ENCODE measurements at regions not wholly inside any gene's neighbourhood (a gene's known extent, or its start where the extent isn't known, plus 50 kb on each side); places are given as distances from the start of the nearest gene placed in this dataset.
"Not testable (repeated sequence)": the region's sequence is repeated elsewhere in the genome, so short reads cannot be mapped to it uniquely, and the experiment has no call there.

GRCh38 chr4:125547836-125548235 lies 233.1 kb downstream of the FAT4 start:
- Histone ChIP-seq H3K9me3 (ENCODE audit: control insufficient read depth, insufficient read depth, low read length) (no peaks in the 10 kb centered on the region), H3K36me3 (ENCODE audit: control insufficient read depth, insufficient read depth, low read length) (no peaks in the 10 kb centered on the region), H3K4me1 (ENCODE audit: control insufficient read depth, insufficient read depth, low read length) (no peaks in the 10 kb centered on the region), H3K9ac (ENCODE audit: low read depth, low read length) (no peak overlapping the region), H3K4me3 (ENCODE audit: low read depth, low read length) (no peak overlapping the region), H3K27me3 (ENCODE audit: control insufficient read depth, insufficient read depth, low read length) (no peaks in the 10 kb centered on the region)

GRCh38 chr4:125550769-125551168 lies 236.0 kb downstream of the FAT4 start:
- H3K27me3 ChIP-seq (ENCODE audit: control insufficient read depth, insufficient read depth, low read length) = no peaks in the 10 kb centered on the region
- H3K9me3 ChIP-seq (ENCODE audit: control insufficient read depth, insufficient read depth, low read length) = no peaks in the 10 kb centered on the region
- H3K4me3 ChIP-seq (ENCODE audit: low read depth, low read length) = no peak overlapping the region

DNA sequence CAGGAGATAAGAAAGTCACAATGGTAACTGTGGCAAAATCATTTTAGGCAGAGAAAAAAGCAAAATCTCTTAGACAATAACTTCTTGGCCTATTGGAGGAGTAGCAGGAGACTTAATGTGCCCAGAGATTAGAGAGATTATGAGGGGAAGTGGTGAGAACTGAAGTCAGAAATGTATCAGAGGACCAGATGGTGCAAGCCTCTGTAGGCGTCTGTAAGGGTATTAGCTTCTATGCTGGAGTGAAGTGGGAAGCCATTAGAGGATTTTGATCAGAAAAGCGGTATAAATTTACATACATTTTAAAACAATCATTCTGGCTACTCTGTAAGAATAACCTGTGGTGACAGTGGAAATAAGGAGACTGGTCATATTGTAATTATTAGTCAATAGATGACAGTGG lies 236.7 kb downstream of the FAT4 start:
- Histone ChIP-seq H3K27me3 (ENCODE audit: control insufficient read depth, insufficient read depth, low read length) (no peaks in the 10 kb centered on the region), H3K4me1 (ENCODE audit: control insufficient read depth, insufficient read depth, low read length) (no peaks in the 10 kb centered on the region), H3K4me3 (ENCODE audit: low read depth, low read length) (no peak overlapping the region), H3K36me3 (ENCODE audit: control insufficient read depth, insufficient read depth, low read length) (no peaks in the 10 kb centered on the region), H3K9me3 (ENCODE audit: control insufficient read depth, insufficient read depth, low read length) (no peaks in the 10 kb centered on the region), H3K9ac (ENCODE audit: low read depth, low read length) (no peak overlapping the region)

More at GRCh38 chr4:125550769-125551168, 236.0 kb downstream of the FAT4 start:
- Histone ChIP-seq H3K36me3 (ENCODE audit: control insufficient read depth, insufficient read depth, low read length) (no peaks in the 10 kb centered on the region), H3K9ac (ENCODE audit: low read depth, low read length) (no peak overlapping the region), H3K4me1 (ENCODE audit: control insufficient read depth, insufficient read depth, low read length) (no peaks in the 10 kb centered on the region)

DNA sequence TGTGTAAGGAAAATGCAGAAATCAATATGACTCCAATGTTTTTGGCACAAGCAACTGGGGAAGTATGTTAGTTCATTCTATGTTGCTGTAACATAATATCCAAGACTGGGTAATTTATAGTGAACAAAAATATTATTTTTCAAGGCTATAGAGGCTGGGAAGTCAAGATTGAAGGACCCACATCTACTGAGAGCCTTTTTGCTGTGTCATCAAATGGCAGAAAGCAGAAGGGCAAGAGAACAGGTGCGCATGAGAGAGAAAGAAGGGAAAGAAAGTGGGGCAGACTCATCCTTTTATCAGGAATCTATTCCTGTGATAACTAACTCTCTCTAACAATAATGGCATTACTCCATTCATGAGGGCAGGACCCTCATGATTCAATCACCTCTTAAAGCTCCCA lies 237.2 kb downstream of the FAT4 start:
- no peaks in the 10 kb centered on the region for H3K27me3 ChIP-seq (ENCODE audit: control insufficient read depth, insufficient read depth, low read length)

DNA sequence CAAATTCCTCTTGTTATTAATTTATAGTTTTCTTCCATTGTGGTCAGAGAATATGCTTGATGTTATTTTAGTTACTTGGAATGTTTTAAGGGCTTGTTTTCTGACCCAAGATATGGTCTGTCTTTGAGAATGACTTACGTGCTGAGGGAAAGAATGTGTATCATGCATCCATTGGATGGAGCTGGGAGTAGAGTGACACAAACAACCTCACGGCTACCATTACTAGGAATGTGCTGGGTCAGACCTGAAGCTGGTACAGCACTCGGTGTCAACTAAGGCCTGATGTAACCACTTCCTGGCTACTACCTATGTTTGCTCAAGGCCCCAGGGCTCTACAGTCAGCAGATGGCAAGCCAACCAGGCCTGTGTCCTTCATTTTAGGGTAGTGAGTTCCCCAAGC lies 257.8 kb downstream of the FAT4 start:
- no peaks in the 10 kb centered on the region for H3K36me3 ChIP-seq (ENCODE audit: control insufficient read depth, insufficient read depth, low read length)
- H3K27me3 ChIP-seq (ENCODE audit: control insufficient read depth, insufficient read depth, low read length) = no peaks in the 10 kb centered on the region
- no peaks in the 10 kb centered on the region for H3K4me1 ChIP-seq (ENCODE audit: control insufficient read depth, insufficient read depth, low read length)
- no peak overlapping the region for H3K9ac ChIP-seq (ENCODE audit: low read depth, low read length)
- H3K9me3 ChIP-seq (ENCODE audit: control insufficient read depth, insufficient read depth, low read length) = no peaks in the 10 kb centered on the region
- no peak overlapping the region for H3K4me3 ChIP-seq (ENCODE audit: low read depth, low read length)

More for the DNA sequence above, 237.2 kb downstream of the FAT4 start:
- Histone ChIP-seq H3K9me3 (ENCODE audit: control insufficient read depth, insufficient read depth, low read length) (no peaks in the 10 kb centered on the region), H3K4me1 (ENCODE audit: control insufficient read depth, insufficient read depth, low read length) (no peaks in the 10 kb centered on the region), H3K4me3 (ENCODE audit: low read depth, low read length) (no peak overlapping the region), H3K9ac (ENCODE audit: low read depth, low read length) (no peak overlapping the region), H3K36me3 (ENCODE audit: control insufficient read depth, insufficient read depth, low read length) (no peaks in the 10 kb centered on the region)

- Histone ChIP-seq H3K27me3 (ENCODE audit: control insufficient read depth, insufficient read depth, low read length) (no peaks in the 10 kb centered on the region), H3K4me3 (ENCODE audit: low read depth, low read length) (no peak overlapping the region), H3K9ac (ENCODE audit: low read depth, low read length) (no peak overlapping the region), H3K9me3 (ENCODE audit: control insufficient read depth, insufficient read depth, low read length) (no peaks in the 10 kb centered on the region), H3K36me3 (ENCODE audit: control insufficient read depth, insufficient read depth, low read length) (no peaks in the 10 kb centered on the region), H3K4me1 (ENCODE audit: control insufficient read depth, insufficient read depth, low read length) (no peaks in the 10 kb centered on the region)
Measured at GRCh38 chr4:125573368-125573767, 258.6 kb downstream of the FAT4 start.

DNA sequence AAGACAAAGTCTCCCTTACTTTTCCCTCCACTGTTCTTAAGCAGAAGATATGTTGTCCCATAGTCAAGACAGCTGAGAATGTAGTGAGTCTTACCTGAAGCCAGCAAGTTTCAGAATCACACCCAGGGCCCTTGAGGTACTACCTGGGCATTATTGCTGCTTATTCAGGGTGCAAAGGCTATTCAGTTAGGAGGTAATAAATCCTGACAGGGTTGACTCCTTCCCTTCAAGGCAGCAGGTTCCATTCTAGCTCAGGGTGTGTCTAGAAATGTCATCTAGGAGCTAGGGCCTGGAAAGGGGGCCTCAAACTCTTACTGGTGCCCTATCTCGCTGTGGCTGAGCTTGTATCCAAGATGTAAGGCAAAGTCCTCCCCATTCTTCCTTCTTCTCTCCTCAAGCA lies 259.0 kb downstream of the FAT4 start:
- Histone ChIP-seq H3K9ac (ENCODE audit: low read depth, low read length) (no peak overlapping the region), H3K4me1 (ENCODE audit: control insufficient read depth, insufficient read depth, low read length) (no peaks in the 10 kb centered on the region), H3K9me3 (ENCODE audit: control insufficient read depth, insufficient read depth, low read length) (no peaks in the 10 kb centered on the region), H3K4me3 (ENCODE audit: low read depth, low read length) (no peak overlapping the region), H3K27me3 (ENCODE audit: control insufficient read depth, insufficient read depth, low read length) (no peaks in the 10 kb centered on the region), H3K36me3 (ENCODE audit: control insufficient read depth, insufficient read depth, low read length) (no peaks in the 10 kb centered on the region)

GRCh38 chr4:125582302-125582701 lies 267.5 kb downstream of the FAT4 start:
- no peak overlapping the region for H3K4me3 ChIP-seq (ENCODE audit: low read depth, low read length)
- H3K36me3 ChIP-seq (ENCODE audit: control insufficient read depth, insufficient read depth, low read length) = no peaks in the 10 kb centered on the region
- H3K27me3 ChIP-seq (ENCODE audit: control insufficient read depth, insufficient read depth, low read length) = no peaks in the 10 kb centered on the region
- H3K9me3 ChIP-seq (ENCODE audit: control insufficient read depth, insufficient read depth, low read length) = no peaks in the 10 kb centered on the region
- H3K4me1 ChIP-seq (ENCODE audit: control insufficient read depth, insufficient read depth, low read length) = no peaks in the 10 kb centered on the region
- no peak overlapping the region for H3K9ac ChIP-seq (ENCODE audit: low read depth, low read length)

DNA sequence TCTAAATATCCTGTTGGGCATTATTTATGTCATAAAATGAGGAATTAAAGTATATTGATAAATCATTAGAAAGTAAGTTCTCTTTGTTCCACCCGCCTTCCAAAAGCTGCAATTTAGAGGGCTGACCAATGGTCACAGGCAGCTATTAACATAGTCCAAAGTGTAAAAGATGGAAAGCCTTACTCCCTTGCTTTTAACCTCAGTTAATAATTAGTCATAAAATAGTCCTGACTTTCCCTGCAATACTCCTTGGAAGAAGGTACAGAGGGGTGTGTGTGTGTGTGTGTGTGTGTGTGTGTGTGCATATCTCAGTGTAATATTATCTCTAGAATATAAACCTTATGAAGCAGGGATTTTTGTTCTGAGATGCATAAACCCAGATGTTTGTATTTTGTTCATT lies 275.4 kb downstream of the FAT4 start:
- no peaks in the 10 kb centered on the region for H3K4me1 ChIP-seq (ENCODE audit: control insufficient read depth, insufficient read depth, low read length)
- H3K9ac ChIP-seq (ENCODE audit: low read depth, low read length) = no peak overlapping the region
- no peaks in the 10 kb centered on the region for H3K27me3 ChIP-seq (ENCODE audit: control insufficient read depth, insufficient read depth, low read length)
- no peak overlapping the region for H3K4me3 ChIP-seq (ENCODE audit: low read depth, low read length)
- no peaks in the 10 kb centered on the region for H3K9me3 ChIP-seq (ENCODE audit: control insufficient read depth, insufficient read depth, low read length)
- H3K36me3 ChIP-seq (ENCODE audit: control insufficient read depth, insufficient read depth, low read length) = no peaks in the 10 kb centered on the region

GRCh38 chr4:125591290-125591689 lies 276.5 kb downstream of the FAT4 start:
- no peak overlapping the region for H3K9ac ChIP-seq (ENCODE audit: low read depth, low read length)
- no peaks in the 10 kb centered on the region for H3K9me3 ChIP-seq (ENCODE audit: control insufficient read depth, insufficient read depth, low read length)
- no peak overlapping the region for H3K4me3 ChIP-seq (ENCODE audit: low read depth, low read length)
- H3K36me3 ChIP-seq (ENCODE audit: control insufficient read depth, insufficient read depth, low read length) = no peaks in the 10 kb centered on the region
- H3K27me3 ChIP-seq (ENCODE audit: control insufficient read depth, insufficient read depth, low read length) = no peaks in the 10 kb centered on the region
- H3K4me1 ChIP-seq (ENCODE audit: control insufficient read depth, insufficient read depth, low read length) = no peaks in the 10 kb centered on the region

DNA sequence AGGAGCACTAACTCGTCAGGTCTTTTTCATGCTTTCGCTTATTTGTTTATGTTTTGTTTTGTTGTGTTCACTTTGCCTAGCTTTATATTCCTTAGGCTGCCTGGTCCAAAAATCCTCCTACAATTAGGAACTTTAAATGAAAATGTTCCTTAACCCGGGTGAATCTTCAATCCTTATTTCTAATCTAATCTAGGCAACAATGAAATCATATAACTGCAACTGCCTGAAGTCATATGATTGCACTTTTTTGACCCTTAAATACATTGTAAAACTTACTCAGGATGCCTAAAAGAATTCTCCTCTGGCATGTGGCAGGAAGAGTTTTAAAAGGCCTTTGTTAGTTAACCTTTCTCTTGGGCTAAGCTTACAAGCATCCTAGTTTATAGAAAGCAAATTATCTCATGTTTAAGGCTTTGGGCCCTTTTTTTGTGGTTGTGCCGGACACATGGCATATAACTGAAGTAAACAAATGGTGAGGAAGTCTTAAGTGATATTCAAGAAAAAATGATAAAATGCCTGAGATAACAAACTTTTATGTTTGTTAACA lies 279.4 kb downstream of the FAT4 start:
- H3K36me3 ChIP-seq (ENCODE audit: control insufficient read depth, insufficient read depth, low read length) = no peaks in the 10 kb centered on the region
- H3K4me3 ChIP-seq (ENCODE audit: low read depth, low read length) = no peak overlapping the region
- no peaks in the 10 kb centered on the region for H3K27me3 ChIP-seq (ENCODE audit: control insufficient read depth, insufficient read depth, low read length)
- H3K9ac ChIP-seq (ENCODE audit: low read depth, low read length) = no peak overlapping the region
- H3K4me1 ChIP-seq (ENCODE audit: control insufficient read depth, insufficient read depth, low read length) = no peaks in the 10 kb centered on the region
- no peaks in the 10 kb centered on the region for H3K9me3 ChIP-seq (ENCODE audit: control insufficient read depth, insufficient read depth, low read length)

DNA sequence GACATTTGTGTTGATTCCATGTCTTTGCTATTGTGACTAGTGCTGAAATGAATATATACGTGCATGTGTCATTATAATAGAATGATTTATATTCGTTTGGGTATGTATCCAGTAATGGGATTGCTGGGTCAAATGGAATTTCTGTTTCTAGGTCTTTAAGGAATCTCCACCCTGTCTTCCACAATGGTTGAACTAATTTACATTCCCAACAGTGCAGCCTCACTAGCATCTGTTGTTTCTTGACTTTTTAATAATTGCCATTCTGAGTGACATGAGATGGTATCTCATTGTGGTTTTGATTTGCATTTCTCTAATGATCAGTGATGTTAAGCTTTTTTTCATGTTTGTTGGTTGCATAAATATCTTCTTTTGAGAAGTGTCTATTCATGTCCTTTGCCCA lies 291.2 kb downstream of the FAT4 start:
- H3K36me3 ChIP-seq (ENCODE audit: control insufficient read depth, insufficient read depth, low read length); H3K9me3 ChIP-seq (ENCODE audit: control insufficient read depth, insufficient read depth, low read length); H3K9ac ChIP-seq (ENCODE audit: low read depth, low read length); H3K27me3 ChIP-seq (ENCODE audit: control insufficient read depth, insufficient read depth, low read length); H3K4me1 ChIP-seq (ENCODE audit: control insufficient read depth, insufficient read depth, low read length); H3K4me3 ChIP-seq (ENCODE audit: low read depth, low read length): not testable (repeated sequence)
